LNCAP (cell line): ENCODE measurements at regions not wholly inside any gene's neighbourhood (a gene's known extent, or its start where the extent isn't known, plus 50 kb on each side); places are given as distances from the start of the nearest gene placed in this dataset.

Experiments used
- CTCF ChIP-seq: fragments of 450-650 bp; IDR thresholded peaks from 2 replicates; pipeline ENCODE4 v1.5.1; 2017; ENCODE audit warnings: mild to moderate bottlenecking

DNA sequence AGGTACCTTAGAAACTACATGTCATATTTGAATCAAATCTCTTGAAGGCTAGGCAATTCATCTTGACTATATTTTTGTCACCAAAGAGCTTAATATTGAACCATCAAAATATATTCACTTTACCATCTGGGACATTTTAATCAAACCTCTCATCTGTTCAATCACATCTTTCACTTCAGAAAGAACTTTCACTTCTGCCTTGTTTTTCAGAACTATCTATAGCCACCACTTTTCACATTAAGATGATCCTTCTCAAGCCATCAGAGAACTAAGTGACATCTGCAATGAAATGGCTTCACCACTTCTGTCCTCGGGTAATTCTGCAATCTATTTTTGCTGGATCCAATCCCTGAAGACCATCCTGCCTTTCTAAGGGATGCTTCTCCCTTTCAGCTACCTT lies 57.8 kb downstream of the OR2B2 start:
- no peak for TF ChIP-seq CTCF

DNA sequence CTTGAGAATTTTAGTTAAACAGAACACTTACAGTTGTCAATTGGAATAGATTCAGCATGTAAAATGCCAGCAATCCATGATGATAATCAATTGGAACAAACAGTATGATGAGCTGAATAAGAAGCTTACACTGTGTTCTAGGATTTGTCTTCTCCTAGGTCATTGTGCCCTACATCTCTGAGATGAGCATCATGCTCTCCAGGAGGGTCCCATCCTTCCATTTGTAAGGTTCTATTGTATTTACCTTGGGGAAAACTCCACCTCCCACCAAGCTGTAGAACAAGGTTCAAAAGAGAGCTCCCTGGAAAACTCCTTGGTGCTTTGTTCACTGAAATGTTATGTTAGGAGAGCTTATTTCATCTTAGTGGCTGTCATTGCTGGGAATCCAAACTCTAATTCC lies 60.8 kb downstream of the OR2B2 start:
- no peak for TF ChIP-seq CTCF

GRCh38 chr6:27847706-27848105 lies 64.5 kb downstream of the OR2B2 start:
- no peak for TF ChIP-seq CTCF

- no peak for TF ChIP-seq CTCF
Measured at GRCh38 chr6:27840572-27840971, 71.6 kb downstream of the OR2B2 start.

DNA sequence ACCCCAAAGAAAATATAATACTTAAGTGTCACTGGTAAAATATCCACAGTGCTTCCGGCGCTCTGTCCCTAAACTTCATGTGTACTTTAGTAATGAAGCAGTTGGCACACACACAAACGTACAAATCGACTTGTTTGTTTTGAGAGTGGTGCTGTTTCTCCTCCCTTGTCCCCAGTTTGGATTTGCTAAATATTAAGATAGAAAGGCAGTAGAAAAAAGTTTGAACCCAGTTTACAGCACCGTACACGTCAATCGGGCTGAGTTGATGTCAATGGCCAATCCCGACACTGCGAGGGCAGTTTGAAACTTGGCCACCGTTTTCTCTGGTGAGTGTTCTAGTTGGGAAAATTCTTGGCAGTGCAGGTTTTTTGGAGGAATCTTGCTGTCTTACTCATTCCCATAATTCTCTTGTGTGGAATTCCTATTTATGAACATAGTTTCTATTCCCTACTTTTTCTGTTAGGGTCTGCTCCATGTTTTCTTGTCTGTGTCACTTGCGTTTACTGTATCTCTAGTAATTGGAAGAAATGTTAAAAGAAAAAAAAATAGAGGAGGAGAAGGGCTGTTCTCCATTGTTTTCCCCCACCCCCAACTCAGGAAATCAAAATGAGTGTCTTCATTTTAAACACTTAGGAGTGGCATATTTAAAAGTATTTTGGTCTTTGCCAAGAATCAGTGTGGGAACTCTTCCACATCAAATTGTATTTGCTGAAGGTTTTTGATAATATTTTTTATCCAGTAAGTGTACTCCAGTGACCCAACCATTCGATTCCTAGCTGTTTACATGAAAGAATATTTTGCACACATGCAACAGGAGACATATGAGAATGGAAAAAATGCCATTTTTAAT lies 72.3 kb downstream of the OR2B2 start:
- no peak for TF ChIP-seq CTCF

GRCh38 chr6:27838945-27839625 lies 73.1 kb downstream of the OR2B2 start:
- TF ChIP-seq CTCF = no peak

- no peak for TF ChIP-seq CTCF
Measured at GRCh38 chr6:27838058-27838944, 73.9 kb downstream of the OR2B2 start.
